Body of pancreas (tissue), 4 donors: ENCODE measurements at regions not wholly inside any gene's neighbourhood (a gene's known extent, or its start where the extent isn't known, plus 50 kb on each side); places are given as distances from the start of the nearest gene placed in this dataset.

Experiments
- POLR2A ChIP-seq, 3 donors: fragments of 450-650 bp; IDR thresholded peaks; one replicate each; pipeline ENCODE4 v1.6.1; 2016; ENCODE audit warnings: antibody characterized with exemption in 3 of 3, mild to moderate bottlenecking in 2 of 3
- TF ChIP-seq, protein P1 (sequence below), 7 experiments: fragments of 450-650 bp in 4 of 7; fragments of 200-600 bp in 3 of 7; sonication (generic) in 3 of 7; IDR thresholded peaks; one replicate each; pipeline ENCODE4 v1.5.1; 2016 to 2019; ENCODE audit warnings: antibody characterized with exemption in 7 of 7

DNA sequence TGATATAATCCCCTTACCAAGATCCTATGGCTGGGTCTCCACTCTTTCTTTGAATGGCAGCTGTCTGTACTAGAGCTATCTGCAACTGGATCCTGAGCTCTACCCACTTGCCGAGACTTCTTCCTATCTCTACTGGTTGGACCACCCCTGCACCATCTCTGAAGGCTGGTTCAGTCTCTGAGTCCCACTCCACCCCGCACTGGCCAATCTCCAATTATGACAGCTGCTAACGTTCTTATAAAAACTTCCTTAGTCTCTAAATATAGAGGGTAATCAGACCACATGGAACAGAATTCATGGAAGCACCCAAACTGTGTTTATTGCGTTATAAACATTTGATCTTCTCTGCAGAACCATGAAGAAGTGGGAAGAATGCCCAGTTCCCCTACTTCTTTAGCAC is 186.6 kb upstream of the EEA1 start:
- TF ChIP-seq POLR2A (IDR thresholded peaks at IDR 0.05) = no peak
- TF ChIP-seq, protein P1, sequence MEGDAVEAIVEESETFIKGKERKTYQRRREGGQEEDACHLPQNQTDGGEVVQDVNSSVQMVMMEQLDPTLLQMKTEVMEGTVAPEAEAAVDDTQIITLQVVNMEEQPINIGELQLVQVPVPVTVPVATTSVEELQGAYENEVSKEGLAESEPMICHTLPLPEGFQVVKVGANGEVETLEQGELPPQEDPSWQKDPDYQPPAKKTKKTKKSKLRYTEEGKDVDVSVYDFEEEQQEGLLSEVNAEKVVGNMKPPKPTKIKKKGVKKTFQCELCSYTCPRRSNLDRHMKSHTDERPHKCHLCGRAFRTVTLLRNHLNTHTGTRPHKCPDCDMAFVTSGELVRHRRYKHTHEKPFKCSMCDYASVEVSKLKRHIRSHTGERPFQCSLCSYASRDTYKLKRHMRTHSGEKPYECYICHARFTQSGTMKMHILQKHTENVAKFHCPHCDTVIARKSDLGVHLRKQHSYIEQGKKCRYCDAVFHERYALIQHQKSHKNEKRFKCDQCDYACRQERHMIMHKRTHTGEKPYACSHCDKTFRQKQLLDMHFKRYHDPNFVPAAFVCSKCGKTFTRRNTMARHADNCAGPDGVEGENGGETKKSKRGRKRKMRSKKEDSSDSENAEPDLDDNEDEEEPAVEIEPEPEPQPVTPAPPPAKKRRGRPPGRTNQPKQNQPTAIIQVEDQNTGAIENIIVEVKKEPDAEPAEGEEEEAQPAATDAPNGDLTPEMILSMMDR (IDR thresholded peaks at IDR 0.05) = no peak
